ENCODE measurements at regions not wholly inside any gene's neighbourhood (a gene's known extent, or its start where the extent isn't known, plus 50 kb on each side); places are given as distances from the start of the nearest gene placed in this dataset.

DNA sequence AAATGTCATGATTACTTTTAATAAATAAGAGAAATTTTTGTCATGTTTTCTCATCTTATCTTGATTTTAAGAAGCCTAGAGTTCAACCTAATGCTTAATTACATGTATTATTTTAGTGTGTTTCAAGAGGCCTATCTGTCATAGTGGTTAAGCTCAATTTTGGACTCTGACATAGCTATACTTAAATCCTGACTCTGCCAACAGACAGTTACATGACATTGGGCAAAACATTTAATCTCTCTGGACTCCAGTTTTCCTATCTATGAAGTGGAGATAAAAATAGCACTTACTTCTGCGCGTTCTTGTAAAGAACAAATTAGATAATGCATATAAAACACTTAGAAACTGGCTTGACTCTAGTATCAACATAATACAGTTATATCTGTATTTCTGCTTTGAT, 417.8 kb downstream of the MRPL39 start:
- TF ChIP-seq PBX3 (IDR thresholded peaks at IDR 0.05) (no peak), MAZ (IDR thresholded peaks at IDR 0.05; ENCODE audit: borderline replicate concordance, low read depth, low read length) (no peak), HOXA7 (CRISPR knock-in tag; IDR thresholded peaks at IDR 0.05) (no peak), SREBF2 (IDR thresholded peaks at IDR 0.05) (no peak), EHMT2 (IDR thresholded peaks at IDR 0.05; ENCODE audit: low read depth) (no peak), MAFK (IDR thresholded peaks at IDR 0.05; ENCODE audit: partially characterized antibody) (no peak), SMC3 (IDR thresholded peaks at IDR 0.05) (no peak), KDM1A (IDR thresholded peaks at IDR 0.05; ENCODE audit: low read depth) (no peak)
- TF ChIP-seq, protein P1, sequence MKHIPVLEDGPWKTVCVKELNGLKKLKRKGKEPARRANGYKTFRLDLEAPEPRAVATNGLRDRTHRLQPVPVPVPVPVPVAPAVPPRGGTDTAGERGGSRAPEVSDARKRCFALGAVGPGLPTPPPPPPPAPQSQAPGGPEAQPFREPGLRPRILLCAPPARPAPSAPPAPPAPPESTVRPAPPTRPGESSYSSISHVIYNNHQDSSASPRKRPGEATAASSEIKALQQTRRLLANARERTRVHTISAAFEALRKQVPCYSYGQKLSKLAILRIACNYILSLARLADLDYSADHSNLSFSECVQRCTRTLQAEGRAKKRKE (CRISPR knock-in tag; IDR thresholded peaks at IDR 0.05; ENCODE audit: low read depth), result no peak
- H3K4me2 ChIP-seq, result no peak overlapping the region
- 37% methylated on average over 2 of the region's 2 CpGs for WGBS (ENCODE audit: missing lambda C conversion rate)
- FAIRE-seq (no peak), ATAC-seq (no peak), DNase-seq (ENCODE audit: low read depth in 1 of 2, low spot score in 1 of 2) (no peak)
- no peak overlapping the region for H3K27ac ChIP-seq
- POLR2A ChIA-PET, result no interaction called here
- no peak overlapping the region for H3K4me3 ChIP-seq
- H3K9me3 ChIP-seq, result no peaks in the 10 kb centered on the region
- H3K4me1 ChIP-seq, result no peaks in the 10 kb centered on the region
- CTCF ChIA-PET, result no interaction called here

DNA sequence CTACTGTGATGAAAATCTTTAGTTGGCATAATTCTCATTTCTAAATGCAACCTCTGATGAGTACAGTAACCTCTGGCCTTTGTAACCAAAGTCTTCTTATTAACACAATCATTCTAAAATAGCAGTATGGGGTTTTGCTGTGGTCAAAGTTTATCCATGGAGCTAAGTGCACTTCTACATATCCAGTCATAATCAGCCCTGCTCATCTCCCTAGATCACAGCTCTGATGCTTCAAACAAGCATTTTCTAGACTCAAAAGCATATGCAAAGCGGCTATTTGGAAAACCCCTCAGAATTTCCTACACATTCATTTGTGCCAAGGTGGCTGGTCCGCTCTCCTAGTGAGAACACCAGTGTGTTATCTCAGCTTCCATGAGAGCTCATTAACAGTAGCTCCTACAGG, 418.6 kb downstream of the MRPL39 start:
- no peak for DNase-seq (ENCODE audit: low read depth in 1 of 2, low spot score in 1 of 2)
- no peak for ATAC-seq
- ChIA-PET POLR2A (no interaction called here), CTCF (no interaction called here)
- H3K4me2 ChIP-seq, result no peak overlapping the region
- no peak for TF ChIP-seq GATA3 (IDR thresholded peaks at IDR 0.05; ENCODE audit: borderline replicate concordance)
- no peak for TF ChIP-seq TFCP2L1 (CRISPR knock-in tag; IDR thresholded peaks at IDR 0.05)
- no peak for TF ChIP-seq RFX5 (IDR thresholded peaks at IDR 0.05)
- TF ChIP-seq ZFP36 (IDR thresholded peaks at IDR 0.05; ENCODE audit: borderline replicate concordance, partially characterized antibody), result no peak
- TF ChIP-seq ESRRA (IDR thresholded peaks at IDR 0.05; ENCODE audit: borderline replicate concordance, low read length), result no peak
- TF ChIP-seq, protein P2, sequence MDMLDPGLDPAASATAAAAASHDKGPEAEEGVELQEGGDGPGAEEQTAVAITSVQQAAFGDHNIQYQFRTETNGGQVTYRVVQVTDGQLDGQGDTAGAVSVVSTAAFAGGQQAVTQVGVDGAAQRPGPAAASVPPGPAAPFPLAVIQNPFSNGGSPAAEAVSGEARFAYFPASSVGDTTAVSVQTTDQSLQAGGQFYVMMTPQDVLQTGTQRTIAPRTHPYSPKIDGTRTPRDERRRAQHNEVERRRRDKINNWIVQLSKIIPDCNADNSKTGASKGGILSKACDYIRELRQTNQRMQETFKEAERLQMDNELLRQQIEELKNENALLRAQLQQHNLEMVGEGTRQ (IDR thresholded peaks at IDR 0.05), result no peak
- no peak for TF ChIP-seq MAFK (IDR thresholded peaks at IDR 0.05; ENCODE audit: partially characterized antibody)
- TF ChIP-seq EP300 (IDR thresholded peaks at IDR 0.05), result no peak
- no peak for TF ChIP-seq JUNB (IDR thresholded peaks at IDR 0.05)
- TF ChIP-seq, protein P1 (CRISPR knock-in tag; IDR thresholded peaks at IDR 0.05; ENCODE audit: low read depth), result no peak
- TF ChIP-seq ZNF302 (CRISPR knock-in tag; IDR thresholded peaks at IDR 0.05), result no peak
- FAIRE-seq, result no peak
- H3K4me3 ChIP-seq, result no peak overlapping the region
- H3K4me1 ChIP-seq, result no peaks in the 10 kb centered on the region
- no peaks in the 10 kb centered on the region for H3K9me3 ChIP-seq
- H3K27ac ChIP-seq, result no peak overlapping the region
- WGBS (ENCODE audit: missing lambda C conversion rate), result 4% methylated on average over 2 of the region's 2 CpGs

DNA sequence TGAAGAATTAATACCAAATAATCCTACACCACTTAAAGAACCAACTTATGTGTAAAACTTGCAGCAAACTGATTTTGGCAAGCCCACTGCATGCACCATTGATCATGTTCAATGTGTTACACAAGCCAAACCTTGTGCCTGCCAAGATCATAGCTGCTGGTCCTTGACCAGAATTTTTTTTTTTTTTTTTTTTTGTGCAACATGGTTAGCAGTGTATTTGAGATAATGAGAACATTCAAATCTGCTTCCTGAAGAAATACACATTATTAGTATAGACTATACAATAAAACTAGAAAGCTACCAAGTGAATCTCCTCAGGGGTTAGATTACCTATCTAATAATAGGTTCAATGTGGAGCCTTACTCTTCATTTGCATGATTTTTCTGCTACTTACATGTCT, 421.0 kb downstream of the MRPL39 start:
- ATAC-seq, result no peak
- Histone ChIP-seq H3K4me2 (no peak overlapping the region), H3K9me3 (no peaks in the 10 kb centered on the region), H3K27ac (no peak overlapping the region), H3K4me1 (no peaks in the 10 kb centered on the region), H3K4me3 (no peak overlapping the region)
- POLR2A ChIA-PET, result no interaction called here
- FAIRE-seq, result no peak
- CTCF ChIA-PET, result no interaction called here
- no peak for DNase-seq (ENCODE audit: low read depth in 1 of 2, low spot score in 1 of 2)
- TF ChIP-seq ESRRA (IDR thresholded peaks at IDR 0.05; ENCODE audit: borderline replicate concordance, low read length), result no peak
- no peak for TF ChIP-seq MAX (IDR thresholded peaks at IDR 0.05)
- no peak for TF ChIP-seq NFE2L2 (conservative IDR thresholded peaks at IDR 0.05; ENCODE audit: low read length)
- no peak for TF ChIP-seq MAFK (IDR thresholded peaks at IDR 0.05; ENCODE audit: partially characterized antibody)
- no peak for TF ChIP-seq HEYL (CRISPR knock-in tag; IDR thresholded peaks at IDR 0.05)
- no peak for TF ChIP-seq HOXB5 (CRISPR knock-in tag; IDR thresholded peaks at IDR 0.05)
- no peak for TF ChIP-seq NPAS2 (CRISPR knock-in tag; IDR thresholded peaks at IDR 0.05; ENCODE audit: borderline replicate concordance)
- TF ChIP-seq BCL3 (IDR thresholded peaks at IDR 0.05), result no peak
- TF ChIP-seq, protein P3, sequence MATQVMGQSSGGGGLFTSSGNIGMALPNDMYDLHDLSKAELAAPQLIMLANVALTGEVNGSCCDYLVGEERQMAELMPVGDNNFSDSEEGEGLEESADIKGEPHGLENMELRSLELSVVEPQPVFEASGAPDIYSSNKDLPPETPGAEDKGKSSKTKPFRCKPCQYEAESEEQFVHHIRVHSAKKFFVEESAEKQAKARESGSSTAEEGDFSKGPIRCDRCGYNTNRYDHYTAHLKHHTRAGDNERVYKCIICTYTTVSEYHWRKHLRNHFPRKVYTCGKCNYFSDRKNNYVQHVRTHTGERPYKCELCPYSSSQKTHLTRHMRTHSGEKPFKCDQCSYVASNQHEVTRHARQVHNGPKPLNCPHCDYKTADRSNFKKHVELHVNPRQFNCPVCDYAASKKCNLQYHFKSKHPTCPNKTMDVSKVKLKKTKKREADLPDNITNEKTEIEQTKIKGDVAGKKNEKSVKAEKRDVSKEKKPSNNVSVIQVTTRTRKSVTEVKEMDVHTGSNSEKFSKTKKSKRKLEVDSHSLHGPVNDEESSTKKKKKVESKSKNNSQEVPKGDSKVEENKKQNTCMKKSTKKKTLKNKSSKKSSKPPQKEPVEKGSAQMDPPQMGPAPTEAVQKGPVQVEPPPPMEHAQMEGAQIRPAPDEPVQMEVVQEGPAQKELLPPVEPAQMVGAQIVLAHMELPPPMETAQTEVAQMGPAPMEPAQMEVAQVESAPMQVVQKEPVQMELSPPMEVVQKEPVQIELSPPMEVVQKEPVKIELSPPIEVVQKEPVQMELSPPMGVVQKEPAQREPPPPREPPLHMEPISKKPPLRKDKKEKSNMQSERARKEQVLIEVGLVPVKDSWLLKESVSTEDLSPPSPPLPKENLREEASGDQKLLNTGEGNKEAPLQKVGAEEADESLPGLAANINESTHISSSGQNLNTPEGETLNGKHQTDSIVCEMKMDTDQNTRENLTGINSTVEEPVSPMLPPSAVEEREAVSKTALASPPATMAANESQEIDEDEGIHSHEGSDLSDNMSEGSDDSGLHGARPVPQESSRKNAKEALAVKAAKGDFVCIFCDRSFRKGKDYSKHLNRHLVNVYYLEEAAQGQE (IDR thresholded peaks at IDR 0.05), result no peak

Measured in A549 (cell line).